Stimulated activated CD4-positive, alpha-beta T cell treated with anti-CD3 and anti-CD28 coated beads, Interleukin-2, amount 100 ng/mL, for 24 hours (primary cell): ENCODE measurements at regions not wholly inside any gene's neighbourhood (a gene's known extent, or its start where the extent isn't known, plus 50 kb on each side); places are given as distances from the start of the nearest gene placed in this dataset.
"Not testable (repeated sequence)": the region's sequence is repeated elsewhere in the genome, so short reads cannot be mapped to it uniquely, and the experiment has no call there.

Source experiments
- DNase-seq, 2 donors: peaks; one replicate each; pipeline ENCODE4 v3.0.0-alpha.2; 2020

GRCh38 chr4:84218031-84218430 lies 281.1 kb downstream of the NKX6-1 start:
- DNase-seq: no peak

DNA sequence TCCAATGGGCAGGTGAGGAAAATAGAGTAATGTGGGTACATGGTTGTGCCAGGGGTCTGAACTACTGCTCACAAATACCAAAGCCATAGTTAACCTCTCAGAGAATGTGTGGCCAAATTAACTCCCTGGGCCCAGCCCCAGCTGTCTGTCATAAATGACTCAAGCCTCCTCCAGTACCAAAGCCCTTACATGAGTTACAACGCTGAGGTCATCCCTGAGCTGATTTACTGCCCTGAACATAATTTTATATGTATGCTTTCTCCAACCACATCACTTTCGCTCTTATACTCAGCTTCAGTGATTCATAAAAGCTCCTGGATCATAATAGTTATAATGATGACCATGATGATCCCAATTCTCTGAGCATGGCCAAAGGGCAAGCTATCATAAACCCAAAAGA lies 283.9 kb downstream of the NKX6-1 start:
- no peak for DNase-seq

DNA sequence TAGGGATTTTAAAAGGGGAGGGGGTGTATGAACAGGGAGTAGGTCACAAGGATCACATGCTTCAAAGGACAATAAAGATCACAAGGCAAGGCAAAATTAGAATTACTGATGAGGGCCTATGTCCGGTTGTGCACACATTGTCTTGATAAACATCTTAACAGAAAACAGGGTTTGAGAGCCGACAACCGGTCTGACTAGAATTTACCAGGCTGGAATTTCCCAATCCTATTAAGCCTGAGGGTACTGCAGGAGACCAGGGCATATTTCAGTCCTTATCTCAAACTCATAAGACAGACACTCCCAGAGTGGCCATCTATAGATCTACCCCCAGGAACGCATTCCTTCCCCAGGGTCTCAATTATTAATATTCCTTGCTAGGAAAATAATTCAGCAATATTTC lies 292.9 kb downstream of the NKX6-1 start:
- DNase-seq: not testable (repeated sequence)

GRCh38 chr4:84189144-84189543 lies 309.9 kb downstream of the NKX6-1 start:
- no peak for DNase-seq

- DNase-seq: no peak
Measured at GRCh38 chr4:84179409-84179808, 319.7 kb downstream of the NKX6-1 start.

GRCh38 chr4:84177831-84178542 lies 321.1 kb downstream of the NKX6-1 start:
- no peak for DNase-seq

DNA sequence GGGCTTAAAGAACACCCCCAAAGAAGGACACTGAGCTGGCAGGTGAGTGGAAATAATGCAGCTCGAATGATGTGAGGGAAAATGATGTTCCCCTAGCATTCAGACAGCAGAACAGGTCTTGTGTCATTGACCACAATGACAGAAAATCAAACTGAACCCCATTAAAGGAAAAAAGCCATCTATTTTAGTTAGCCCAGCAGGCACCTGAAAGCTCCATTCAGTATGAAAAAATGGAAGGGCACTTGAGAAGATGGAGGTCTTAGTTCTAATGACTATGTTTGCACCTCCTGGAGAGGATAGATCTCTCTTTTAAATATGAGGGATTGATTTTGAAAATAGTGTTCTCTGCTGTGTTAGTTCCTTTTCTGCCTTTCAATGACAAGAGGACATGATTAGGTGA lies 323.1 kb downstream of the NKX6-1 start:
- no peak for DNase-seq

DNA sequence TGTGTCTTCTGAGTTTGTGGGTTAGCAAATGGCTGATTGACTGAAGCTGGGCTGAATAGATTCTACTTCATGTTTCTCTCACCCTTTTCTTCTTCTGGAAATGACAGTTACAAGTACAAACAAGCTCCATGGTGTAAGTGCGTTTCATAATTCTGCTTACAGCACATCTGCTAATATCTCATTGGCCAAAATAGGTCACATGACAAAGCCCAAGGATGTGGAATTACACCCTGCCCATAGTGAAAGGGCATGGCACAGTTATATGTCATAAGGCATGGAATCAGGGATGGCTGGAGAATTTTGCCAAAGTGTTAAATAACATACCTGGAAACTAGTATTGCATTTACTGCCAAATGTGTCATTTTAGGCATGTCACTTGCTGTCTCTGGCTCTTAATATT lies 327.2 kb downstream of the NKX6-1 start:
- no peak for DNase-seq

DNA sequence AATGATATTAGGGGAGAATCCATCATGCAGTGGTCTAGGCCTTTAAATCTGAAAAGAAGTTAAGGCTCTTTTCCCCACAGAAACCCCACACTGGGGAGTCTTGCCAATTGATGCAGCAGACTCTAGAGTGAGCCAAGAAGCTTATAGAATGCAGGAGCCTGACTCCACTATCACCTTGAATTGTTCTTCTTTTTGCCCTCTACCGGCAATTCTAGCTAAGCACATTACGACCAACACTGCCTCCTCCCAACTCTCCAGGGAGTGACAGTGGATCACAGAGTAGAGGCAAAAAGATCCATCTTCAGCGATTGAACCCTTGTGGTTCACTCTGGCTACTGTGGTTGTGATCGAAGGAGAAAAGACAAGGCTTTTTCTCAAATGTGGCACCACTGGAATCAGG lies 331.5 kb downstream of the NKX6-1 start:
- no peak for DNase-seq

DNA sequence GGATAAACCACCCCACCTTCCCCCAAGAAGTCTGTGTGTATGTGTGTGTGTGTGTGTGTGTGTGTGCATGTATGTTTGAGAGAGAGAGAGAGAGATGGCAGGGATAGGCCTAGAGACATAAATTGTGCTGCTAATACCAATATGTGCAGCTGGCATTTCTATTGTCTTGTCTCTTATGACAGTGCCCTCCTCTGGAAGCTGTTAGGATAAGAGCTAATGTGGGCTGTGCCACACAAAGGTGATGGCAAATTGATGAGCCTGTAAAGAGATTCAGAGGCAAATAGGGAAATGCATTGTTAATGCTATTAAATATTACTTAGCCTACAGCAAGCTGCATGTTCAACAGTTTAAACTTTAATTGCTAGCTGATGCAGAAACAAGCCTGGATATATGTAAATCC lies 332.0 kb downstream of the NKX6-1 start:
- DNase-seq: no peak

DNA sequence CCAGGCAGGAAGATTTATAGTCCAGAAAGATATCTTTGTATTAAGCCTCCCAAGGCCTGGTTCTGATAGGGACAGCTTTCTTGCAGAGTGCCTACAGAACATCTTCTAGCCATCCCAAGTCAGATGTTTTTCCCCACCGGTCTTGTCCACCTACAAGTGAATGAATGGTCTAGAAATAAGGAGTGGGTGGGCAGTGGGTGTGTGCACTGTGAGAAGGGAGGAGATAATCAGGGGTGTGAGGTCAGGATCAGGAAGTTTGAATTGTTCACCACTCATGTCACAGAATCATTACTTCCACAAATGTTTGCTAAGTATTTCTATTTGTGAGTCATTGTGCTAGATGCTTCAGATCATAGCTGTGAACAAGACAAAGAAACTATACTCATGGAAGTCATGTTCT lies 332.6 kb downstream of the NKX6-1 start:
- DNase-seq: no peak

DNA sequence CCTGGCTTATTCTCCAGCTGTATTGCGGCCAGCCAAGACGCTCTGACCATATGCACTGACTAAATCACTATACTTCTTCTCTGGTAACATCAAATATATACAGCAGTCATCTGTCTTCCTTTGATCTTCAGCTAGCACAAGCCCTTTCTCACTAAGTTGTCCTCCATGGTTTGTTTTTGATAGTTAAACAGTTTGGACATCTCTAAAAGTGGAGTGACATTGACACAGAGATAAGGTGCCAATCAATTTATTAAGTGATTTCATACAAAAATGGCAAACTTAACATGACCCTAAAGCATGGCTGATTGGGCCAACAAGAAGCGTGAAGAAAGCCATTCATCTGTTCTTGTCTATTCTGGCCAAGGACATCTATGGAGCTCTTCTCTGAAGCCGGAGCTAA lies 334.9 kb downstream of the NKX6-1 start:
- DNase-seq: no peak

GRCh38 chr4:84159762-84160161 lies 339.3 kb downstream of the NKX6-1 start:
- DNase-seq: no peak

GRCh38 chr4:84158670-84159069 lies 340.4 kb downstream of the NKX6-1 start:
- no peak for DNase-seq

DNA sequence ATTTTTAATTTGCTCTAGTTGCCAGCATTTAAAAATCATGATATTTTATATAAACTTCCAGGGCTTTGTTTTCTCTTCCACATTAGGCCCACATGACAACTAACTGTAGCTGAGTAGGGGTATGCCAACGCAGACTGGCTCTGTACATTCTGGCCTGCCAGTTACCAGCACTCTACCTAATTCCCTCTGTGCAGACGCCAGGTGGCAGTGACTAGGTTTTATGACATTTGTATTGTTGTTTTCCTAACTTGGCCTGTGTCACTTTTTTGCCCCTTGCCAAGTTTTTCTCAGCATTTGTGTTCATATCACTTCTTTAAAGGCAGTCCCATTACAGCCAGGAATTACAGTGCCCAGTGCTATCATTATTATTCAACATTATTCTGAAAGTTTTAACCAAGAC lies 347.5 kb downstream of the NKX6-1 start:
- DNase-seq: no peak

DNA sequence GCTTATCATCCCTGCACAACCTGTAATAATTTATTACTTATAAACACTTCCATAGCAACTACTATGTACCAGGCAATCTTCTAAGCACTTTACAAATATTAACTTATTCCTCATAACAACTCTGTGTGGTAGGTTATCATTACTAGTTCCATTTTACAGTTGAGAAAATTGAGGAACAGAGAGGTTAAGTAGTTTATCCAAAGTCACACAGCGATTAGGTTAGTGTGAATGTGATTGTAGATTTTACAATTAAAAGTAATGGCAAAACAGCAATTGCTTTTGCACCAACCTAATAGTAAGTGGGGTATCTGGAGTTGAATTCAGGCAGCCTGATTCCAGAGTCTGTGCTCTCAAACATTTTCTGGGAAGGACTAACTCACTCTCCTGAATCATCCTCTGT lies 348.9 kb downstream of the NKX6-1 start:
- no peak for DNase-seq

GRCh38 chr4:84147831-84148230 lies 351.3 kb downstream of the NKX6-1 start:
- DNase-seq: no peak

- DNase-seq: no peak
Measured at GRCh38 chr4:84146300-84146959, 352.7 kb downstream of the NKX6-1 start.

DNA sequence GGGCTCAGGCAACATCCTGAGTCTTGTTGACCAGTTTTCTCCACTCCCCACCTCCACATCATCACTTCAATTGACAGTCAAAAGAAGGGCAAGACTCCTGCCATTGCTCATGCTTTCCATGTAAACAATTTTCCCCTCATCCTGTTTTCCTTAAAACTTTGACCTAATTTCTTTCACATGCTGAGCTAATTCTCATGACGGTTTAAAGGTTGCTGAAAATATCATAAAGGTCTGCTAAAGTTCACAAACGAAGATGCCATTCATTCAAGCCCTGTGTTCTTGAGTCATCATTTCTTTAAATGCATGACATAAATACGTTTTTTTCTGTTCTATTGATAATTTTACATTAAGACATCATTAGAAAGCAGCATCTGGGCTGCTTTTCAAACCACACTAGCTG lies 353.9 kb downstream of the NKX6-1 start:
- DNase-seq: no peak

GRCh38 chr4:84126911-84127310 lies 372.2 kb downstream of the NKX6-1 start:
- DNase-seq: not testable (repeated sequence)

DNA sequence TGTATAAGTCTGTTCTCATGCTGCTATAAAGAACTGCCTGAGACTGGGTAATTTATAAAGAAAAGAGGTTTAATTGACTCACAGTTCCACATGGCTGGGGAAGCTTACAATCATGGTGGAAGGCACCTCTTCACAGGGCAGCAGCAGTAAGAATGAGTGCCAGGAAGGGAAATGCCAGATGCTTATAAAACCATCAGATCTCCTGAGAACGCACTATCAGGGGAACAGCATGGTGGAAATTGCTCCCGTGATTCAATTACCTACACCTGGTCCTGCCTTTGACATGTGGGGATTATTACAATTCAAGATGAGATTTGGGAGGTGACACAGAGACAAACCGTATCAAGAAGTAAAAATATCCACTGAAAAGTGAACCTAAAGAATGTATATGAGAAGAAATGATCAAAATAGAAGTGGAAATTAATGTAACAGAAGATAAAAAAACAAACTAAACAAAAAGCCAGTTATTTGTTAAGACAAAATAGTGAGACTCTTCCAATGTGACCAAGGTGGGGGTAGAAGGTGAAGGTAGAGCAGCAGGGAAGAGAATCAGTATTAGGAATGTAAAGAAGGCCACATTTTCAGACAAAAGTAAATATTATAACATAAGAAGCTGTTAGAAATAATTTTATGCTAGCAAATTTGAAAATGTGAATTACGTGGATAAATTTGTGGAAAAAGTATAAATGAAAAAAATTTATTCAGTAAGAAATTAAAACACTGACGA lies 372.9 kb downstream of the NKX6-1 start:
- DNase-seq: no peak

DNA sequence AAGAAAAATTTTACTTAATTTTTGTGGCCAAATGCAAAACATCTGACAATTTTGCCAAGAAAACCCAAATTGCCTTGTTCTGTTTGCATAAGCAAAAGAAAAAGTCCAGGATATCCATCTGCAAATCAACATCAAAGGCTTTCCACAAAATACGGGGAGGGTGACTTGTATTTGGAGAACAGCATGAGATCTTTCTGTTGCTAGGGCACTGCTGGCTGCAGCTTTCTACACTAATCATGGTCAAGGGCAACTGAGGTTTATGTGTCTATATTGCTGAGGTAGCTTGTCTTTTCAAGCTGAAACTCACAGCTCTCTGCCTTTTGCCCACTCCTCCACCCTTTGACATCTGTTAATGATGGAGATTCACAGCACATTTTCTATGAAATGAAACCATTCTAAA lies 389.1 kb downstream of the NKX6-1 start:
- DNase-seq: no peak

DNA sequence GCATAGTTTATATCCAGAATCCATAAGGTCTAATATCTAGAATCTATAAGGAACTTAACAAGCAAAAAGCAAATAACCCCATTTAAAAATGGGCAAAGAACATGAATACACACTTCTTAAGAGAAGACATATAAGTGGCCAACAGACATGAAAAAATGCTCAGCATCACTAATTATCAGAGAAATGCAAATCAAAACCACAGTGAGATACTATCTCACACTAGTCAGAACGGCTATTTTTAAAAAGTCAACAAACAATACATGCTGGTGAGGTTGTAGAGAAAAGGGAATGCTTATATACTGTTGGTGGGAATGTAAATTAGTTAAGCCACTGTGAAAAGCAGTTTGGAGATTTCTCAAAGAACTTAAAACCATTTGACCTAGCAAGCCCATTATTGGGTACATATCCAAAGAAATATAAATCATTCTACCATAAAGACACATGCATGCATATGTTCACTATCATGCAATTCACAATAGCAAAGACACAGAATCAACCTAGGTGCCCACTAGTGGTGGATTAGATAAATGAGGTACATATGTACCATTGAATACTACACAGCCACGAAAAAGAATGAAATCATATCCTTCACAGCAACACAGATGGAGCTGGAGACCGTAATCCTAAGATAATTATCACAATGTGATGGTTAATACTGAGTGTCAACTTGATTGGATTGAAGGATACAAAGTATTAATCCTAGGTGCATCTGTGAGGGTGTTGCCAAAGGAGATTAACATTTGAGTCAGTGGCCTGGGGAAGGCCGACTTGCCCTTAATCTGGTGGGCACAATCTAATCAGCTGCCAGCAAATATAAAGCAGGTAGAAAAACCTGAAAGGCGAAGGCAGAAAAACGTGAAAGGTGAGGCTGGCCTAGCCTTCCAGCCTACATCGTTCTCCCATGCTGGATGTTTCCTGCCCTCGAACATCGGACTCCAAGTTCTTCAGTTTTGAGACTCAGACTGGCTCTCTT lies 397.2 kb downstream of the NKX6-1 start:
- DNase-seq: not testable (repeated sequence)
